Common myeloid progenitor, CD34-positive (primary cell): ENCODE measurements at regions not wholly inside any gene's neighbourhood (a gene's known extent, or its start where the extent isn't known, plus 50 kb on each side); places are given as distances from the start of the nearest gene placed in this dataset.
"Not testable (repeated sequence)": the region's sequence is repeated elsewhere in the genome, so short reads cannot be mapped to it uniquely, and the experiment has no call there.

Source experiments
- CTCF ChIA-PET: fragments of 350-600 bp; sonication (Branson Sonifier 250); formaldehyde crosslinking; loops from one replicate; lab custom pipeline; 2021; ENCODE audit warnings: antibody characterized with exemption; lab: Charles Lee
- POLR2A ChIA-PET: fragments of 350-600 bp; sonication (Branson Sonifier 250); formaldehyde crosslinking; loops from one replicate; lab custom pipeline; 2021; ENCODE audit warnings: antibody characterized with exemption; lab: Charles Lee
- DNase-seq, 3 donors: peaks; one replicate each; pipeline versions ENCODE4 v3.0.0 to v3.0.0-alpha.2; 2013
- H3K27ac ChIP-seq, 2 experiments: 1 replicate in 1 of 2; 2 replicates in 1 of 2; pipeline ENCODE4 v1.7.0; 2013; ENCODE audit warnings: inconsistent platforms in 2 of 2, low read length in 2 of 2, mild to moderate bottlenecking in 2 of 2, low read depth in 1 of 2, moderate library complexity in 1 of 2; ENCODE audit not compliant: severe bottlenecking in 2 of 2, insufficient read depth in 1 of 2, poor library complexity in 1 of 2
- H3K27me3 ChIP-seq, 5 experiments: replicated peaks in 2 of 5; 1 replicate in 3 of 5; 2 replicates in 2 of 5; pipeline versions ENCODE4 v1.6.1 to v1.7.0; 2013; ENCODE audit warnings: low read length in 4 of 5, mild to moderate bottlenecking in 2 of 5, moderate library complexity in 2 of 5, inconsistent platforms in 1 of 5; ENCODE audit not compliant: insufficient read depth in 5 of 5, control insufficient read depth in 4 of 5
- H3K36me3 ChIP-seq, 4 experiments: 1 replicate in 2 of 4; 2 replicates in 2 of 4; pipeline versions ENCODE4 v1.6.1 to v1.7.0; 2013; ENCODE audit warnings: low read length in 3 of 4, control low read depth in 1 of 4, mild to moderate bottlenecking in 1 of 4; ENCODE audit not compliant: control insufficient read depth in 4 of 4, insufficient read depth in 4 of 4
- H3K4me1 ChIP-seq, 4 experiments: 1 replicate in 3 of 4; 2 replicates in 1 of 4; pipeline versions ENCODE4 v1.6.1 to v1.7.1; 2013; ENCODE audit warnings: low read length in 3 of 4, mild to moderate bottlenecking in 3 of 4, control low read depth in 1 of 4, inconsistent platforms in 1 of 4, moderate library complexity in 1 of 4; ENCODE audit not compliant: control insufficient read depth in 4 of 4, insufficient read depth in 4 of 4; ENCODE audit errors: control extremely low read depth in 1 of 4
- H3K4me3 ChIP-seq, 7 experiments: 1 replicate in 4 of 7; 2 replicates in 3 of 7; pipeline versions ENCODE4 v1.5.1 to v1.7.0; 2013; ENCODE audit warnings: mild to moderate bottlenecking in 7 of 7, low read length in 6 of 7, moderate library complexity in 6 of 7, inconsistent platforms in 2 of 7, low read depth in 2 of 7, control low read depth in 1 of 7; ENCODE audit not compliant: insufficient read depth in 4 of 7, control insufficient read depth in 1 of 7; ENCODE audit errors: extremely low read depth in 1 of 7
- H3K9me3 ChIP-seq, 5 experiments: 1 replicate in 4 of 5; 2 replicates in 1 of 5; pipeline versions ENCODE4 v1.6.1 to v1.7.1; 2013; ENCODE audit warnings: low read length in 4 of 5, mild to moderate bottlenecking in 2 of 5, inconsistent platforms in 1 of 5, low read depth in 1 of 5, moderate library complexity in 1 of 5; ENCODE audit not compliant: control insufficient read depth in 4 of 5, insufficient read depth in 2 of 5; ENCODE audit errors: control extremely low read depth in 1 of 5
- WGBS: methylation state at CpG from one replicate; pipeline ENCODE4 v1.1.5; 2013; ENCODE audit not compliant: insufficient coverage; 5-methylcytosine and 5-hydroxymethylcytosine counted together

DNA sequence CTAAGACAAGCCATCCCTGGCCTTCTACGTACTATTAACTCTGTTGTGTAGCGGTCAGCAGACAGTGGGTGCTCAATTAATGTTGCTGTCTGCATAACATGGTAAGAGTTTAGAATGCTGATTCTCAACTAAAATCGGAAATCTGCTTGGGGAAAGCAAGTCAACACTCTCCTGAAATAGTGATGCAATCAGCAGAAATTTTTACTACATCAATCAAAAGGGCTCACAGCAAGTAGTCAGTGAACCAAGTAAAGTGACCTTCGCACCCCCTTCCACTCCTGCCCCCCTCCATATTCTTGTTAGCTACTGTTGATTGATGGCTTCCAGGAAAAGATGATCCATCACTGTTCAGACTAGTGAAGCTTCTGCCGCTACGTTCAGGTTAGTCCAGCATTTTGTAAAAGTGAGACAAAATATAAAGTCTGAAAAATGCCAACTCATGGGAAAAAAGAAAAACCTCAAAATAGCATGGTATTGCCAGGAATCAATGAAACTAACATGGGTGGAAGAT is 247.9 kb downstream of the HNRNPD start:
- Histone ChIP-seq H3K9me3 (no peaks in the 10 kb centered on the region), H3K4me3 (no peak overlapping the region), H3K36me3 (no peaks in the 10 kb centered on the region), H3K4me1 (no peaks in the 10 kb centered on the region), H3K27me3 (no peaks in the 10 kb centered on the region), H3K27ac (no peak overlapping the region)
- 100% methylated on average over 5 of the region's 6 CpGs for WGBS
- ChIA-PET POLR2A (interaction anchor here (1.1 kb wide), 1 partner anchor 654 kb away, joined by 3 read pairs; the partner anchor contains the start of gene RASGEF1B), CTCF (no interaction called here)
- no peak for DNase-seq

DNA sequence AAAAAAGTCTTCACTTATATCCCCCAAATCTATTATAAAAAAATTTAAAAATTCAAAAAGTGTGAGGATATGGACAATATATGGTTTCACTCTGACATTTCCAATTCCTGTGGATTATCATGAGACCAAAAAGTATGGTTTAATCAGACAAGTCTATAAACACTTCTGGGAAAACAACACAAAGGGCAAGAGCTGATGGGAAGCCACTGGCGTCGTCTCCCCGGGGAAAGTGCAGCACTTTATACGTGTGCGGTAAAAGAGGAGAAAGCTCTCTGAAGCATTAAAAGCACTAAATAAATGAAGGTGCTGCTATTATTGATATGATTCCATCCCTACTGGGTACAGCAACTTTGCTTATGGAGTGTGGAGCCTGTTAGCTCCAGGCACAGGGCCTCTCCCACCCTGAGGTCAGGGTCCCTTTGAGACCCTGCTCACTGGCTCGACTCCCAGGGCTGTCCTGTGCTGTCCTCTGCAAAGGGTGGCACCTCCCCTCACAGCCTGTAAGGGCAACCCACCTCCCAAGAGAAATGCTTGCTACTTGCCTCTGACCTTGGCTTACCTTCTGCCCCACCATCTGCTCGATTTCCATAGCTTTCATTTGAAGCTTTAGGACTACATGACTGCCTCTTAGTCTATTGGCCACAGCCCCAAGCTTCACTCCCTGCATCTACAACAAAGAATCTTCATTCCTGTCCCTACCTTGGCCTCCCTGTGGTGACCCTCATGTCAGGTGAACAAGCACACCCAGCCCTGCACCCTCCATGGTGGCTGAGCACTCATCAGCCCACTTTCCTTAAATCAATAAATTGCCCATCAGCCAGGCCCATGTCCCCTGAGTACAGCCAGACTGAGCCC is 248.6 kb downstream of the HNRNPD start:
- POLR2A ChIA-PET: interaction anchor here (1.1 kb wide), 1 partner anchor 654 kb away, joined by 3 read pairs; the partner anchor contains the start of gene RASGEF1B

DNA sequence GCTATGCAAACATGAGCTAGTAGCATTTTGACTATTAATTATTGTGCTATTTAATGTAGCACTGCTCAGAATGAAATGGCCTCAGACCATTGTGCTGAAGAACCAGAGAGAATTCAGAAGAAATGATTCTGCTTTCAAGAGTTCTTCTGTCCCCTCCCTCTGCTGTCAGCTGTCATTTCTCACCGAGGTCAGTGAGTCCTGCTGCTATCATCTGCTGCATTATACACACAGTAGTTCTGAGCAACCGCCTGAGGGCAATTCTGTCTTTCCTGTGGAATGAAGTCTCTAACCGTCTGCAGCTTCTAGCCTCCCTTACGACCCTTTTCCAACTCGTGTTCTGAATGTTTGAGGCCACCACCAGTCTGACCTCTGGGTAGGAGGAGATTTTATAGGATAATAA is 249.4 kb downstream of the HNRNPD start:
- ChIA-PET POLR2A (no interaction called here), CTCF (no interaction called here)
- no peak for DNase-seq
- Histone ChIP-seq H3K4me3 (no peak overlapping the region), H3K4me1 (no peaks in the 10 kb centered on the region), H3K27me3 (no peaks in the 10 kb centered on the region), H3K36me3 (no peaks in the 10 kb centered on the region), H3K27ac (no peak overlapping the region), H3K9me3 (no peaks in the 10 kb centered on the region)
- WGBS: 92% methylated on average over 2 of the region's 5 CpGs

More for the DNA sequence above, 248.6 kb downstream of the HNRNPD start:
- no peak overlapping the region for H3K27ac ChIP-seq
- no peaks in the 10 kb centered on the region for H3K36me3 ChIP-seq
- no peaks in the 10 kb centered on the region for H3K4me1 ChIP-seq
- WGBS: 94% methylated on average over 5 of the region's 7 CpGs
- DNase-seq: no peak
- CTCF ChIA-PET: no interaction called here
- no peak overlapping the region for H3K4me3 ChIP-seq
- no peaks in the 10 kb centered on the region for H3K9me3 ChIP-seq
- H3K27me3 ChIP-seq: no peaks in the 10 kb centered on the region

DNA sequence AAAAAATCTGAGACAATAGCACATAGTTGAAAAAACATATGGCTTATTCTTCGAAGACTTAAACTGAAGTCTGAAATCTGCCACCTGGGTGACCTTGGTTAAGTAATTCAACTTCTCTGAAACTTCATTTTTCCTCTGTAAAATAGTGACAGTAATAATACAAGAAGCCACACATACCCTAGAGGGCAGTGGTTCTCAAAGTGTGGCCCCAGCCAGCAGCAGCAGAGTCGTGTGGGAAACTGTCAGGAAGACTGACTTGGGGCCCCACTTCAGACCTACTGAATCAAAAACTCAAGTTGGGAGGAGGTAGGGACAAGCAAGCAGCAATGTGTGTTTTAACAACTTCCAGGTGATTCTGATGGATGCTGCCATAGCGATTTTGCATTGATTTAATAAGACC is 249.9 kb downstream of the HNRNPD start:
- CTCF ChIA-PET: no interaction called here
- POLR2A ChIA-PET: no interaction called here
- no peaks in the 10 kb centered on the region for H3K27me3 ChIP-seq
- no peak overlapping the region for H3K27ac ChIP-seq
- DNase-seq: no peak
- 14% methylated on average over 1 of the region's 3 CpGs for WGBS
- no peak overlapping the region for H3K4me3 ChIP-seq
- no peaks in the 10 kb centered on the region for H3K9me3 ChIP-seq
- H3K4me1 ChIP-seq: no peaks in the 10 kb centered on the region
- H3K36me3 ChIP-seq: no peaks in the 10 kb centered on the region

DNA sequence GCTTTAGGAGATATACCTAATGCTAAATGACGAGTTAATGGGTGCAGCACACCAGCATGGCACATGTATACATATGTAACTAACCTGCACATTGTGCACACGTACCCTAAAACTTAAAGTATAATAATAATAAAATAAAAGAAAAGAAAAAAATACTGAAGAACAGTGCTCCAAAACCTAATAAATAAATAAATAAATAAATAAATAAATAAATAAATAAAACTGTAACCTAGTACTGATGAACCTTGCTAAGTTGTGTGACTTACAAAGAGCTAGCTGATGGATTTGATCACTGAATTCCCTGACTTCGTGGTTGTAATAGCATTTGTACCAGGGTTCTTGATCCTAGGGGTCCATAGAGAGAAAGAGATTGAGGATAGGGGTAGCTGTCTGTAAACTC is 258.6 kb downstream of the HNRNPD start:
- H3K4me1 ChIP-seq, CTCF ChIA-PET, H3K9me3 ChIP-seq, H3K4me3 ChIP-seq, H3K27me3 ChIP-seq, H3K36me3 ChIP-seq, DNase-seq, POLR2A ChIA-PET, H3K27ac ChIP-seq: not testable (repeated sequence)
- whole genome bisulfite sequencing: no CpG with 5 or more reads among the region's 3 CpGs

DNA sequence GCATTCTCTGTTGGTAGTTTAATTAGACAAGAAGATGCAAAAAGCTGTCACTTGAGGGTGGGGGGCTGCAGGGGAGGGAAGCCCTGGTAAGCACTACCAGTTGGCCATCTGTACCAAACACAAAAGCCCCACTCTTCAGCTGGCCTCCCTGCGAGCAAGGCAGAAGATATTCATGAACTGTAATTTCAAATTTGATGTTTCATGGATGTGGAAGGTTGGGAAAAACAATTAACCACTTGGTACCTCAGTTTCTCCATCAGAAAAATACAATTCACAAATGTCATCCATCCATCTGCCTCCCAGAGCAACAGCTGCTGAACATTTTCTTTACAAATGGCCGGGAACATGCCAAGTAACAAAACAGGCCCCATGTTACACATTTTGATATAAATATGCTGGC is 265.3 kb downstream of the HNRNPD start:
- Histone ChIP-seq H3K4me3 (no peak overlapping the region), H3K9me3 (no peaks in the 10 kb centered on the region), H3K27ac (no peak overlapping the region), H3K4me1 (no peaks in the 10 kb centered on the region), H3K36me3 (no peaks in the 10 kb centered on the region), H3K27me3 (no peaks in the 10 kb centered on the region)
- ChIA-PET CTCF (no interaction called here), POLR2A (no interaction called here)
- DNase-seq: no peak
- WGBS: no CpG with 5 or more reads among the region's 2 CpGs

DNA sequence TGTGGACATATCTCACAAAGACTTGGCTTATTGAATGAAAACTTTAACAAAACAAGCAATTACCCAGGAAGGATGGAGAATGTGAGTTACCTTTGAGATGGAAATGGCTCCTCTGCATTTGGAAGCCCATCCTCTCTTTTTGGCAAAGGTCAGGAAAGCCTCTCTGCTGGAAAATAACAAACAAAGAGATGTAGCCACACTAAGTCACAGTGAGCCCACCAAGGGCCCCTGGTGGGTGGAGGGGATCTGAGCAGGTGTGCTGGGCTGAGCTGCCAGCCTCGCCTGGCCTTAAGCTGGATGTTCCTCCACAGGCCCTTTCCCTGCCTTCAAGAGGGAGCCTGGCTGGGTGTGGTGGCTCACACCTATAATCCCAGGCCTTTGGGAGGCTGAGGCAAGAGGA is 269.2 kb downstream of the HNRNPD start:
- no CpG with 5 or more reads among the region's 1 CpG for whole genome bisulfite sequencing
- Histone ChIP-seq H3K27me3 (no peaks in the 10 kb centered on the region), H3K4me3 (no peak overlapping the region), H3K4me1 (no peaks in the 10 kb centered on the region), H3K36me3 (no peaks in the 10 kb centered on the region), H3K9me3 (no peaks in the 10 kb centered on the region), H3K27ac (no peak overlapping the region)
- ChIA-PET POLR2A (no interaction called here), CTCF (interaction anchor here (1.0 kb wide), 1 partner anchor 637 kb away, joined by 3 read pairs; no protein-coding TSS in a partner anchor)
- DNase-seq: no peak
